ENCODE measurements at regions not wholly inside any gene's neighbourhood (a gene's known extent, or its start where the extent isn't known, plus 50 kb on each side); places are given as distances from the start of the nearest gene placed in this dataset.
"Not testable (repeated sequence)": the region's sequence is repeated elsewhere in the genome, so short reads cannot be mapped to it uniquely, and the experiment has no call there.

DNA sequence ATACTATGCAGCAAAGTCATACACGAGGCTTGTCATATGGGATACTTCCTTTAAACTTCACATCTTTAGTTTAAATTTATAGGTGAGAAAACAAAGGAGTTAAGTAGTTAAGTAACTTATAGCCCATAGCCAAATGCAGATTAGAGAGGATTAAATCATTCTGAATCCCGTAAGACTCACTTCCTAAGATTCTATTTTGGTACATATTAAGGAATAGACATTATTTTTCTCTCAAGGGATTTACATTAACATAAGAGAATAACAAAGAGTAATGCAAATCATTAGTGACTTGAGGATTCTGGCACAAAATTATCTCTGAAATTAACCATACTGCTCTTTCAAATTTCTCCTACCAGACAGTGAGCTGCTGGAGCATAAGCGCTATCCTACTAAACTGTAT is 747.4 kb upstream of the ARPP21 start:
- DNase-seq, result no peak

DNA sequence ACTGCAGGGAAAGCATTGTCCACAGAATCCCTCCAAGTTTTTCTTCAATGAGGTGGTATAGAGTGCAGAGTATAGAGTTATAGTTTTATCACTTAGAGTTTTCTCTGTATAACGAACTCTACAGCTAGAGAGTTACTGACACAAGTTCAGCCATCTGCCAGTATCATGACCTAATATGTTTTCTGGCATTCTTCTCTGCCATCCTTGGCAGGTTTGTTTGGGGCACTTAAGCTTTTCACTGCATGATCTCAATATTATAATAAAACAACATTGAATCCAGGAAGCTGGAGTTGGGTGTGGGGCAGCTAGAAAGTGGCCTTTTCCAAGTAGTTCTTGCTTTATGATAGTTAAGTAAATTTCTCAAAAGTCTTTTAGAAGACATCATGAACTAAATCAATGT is 743.5 kb upstream of the ARPP21 start:
- DNase-seq, result no peak

DNA sequence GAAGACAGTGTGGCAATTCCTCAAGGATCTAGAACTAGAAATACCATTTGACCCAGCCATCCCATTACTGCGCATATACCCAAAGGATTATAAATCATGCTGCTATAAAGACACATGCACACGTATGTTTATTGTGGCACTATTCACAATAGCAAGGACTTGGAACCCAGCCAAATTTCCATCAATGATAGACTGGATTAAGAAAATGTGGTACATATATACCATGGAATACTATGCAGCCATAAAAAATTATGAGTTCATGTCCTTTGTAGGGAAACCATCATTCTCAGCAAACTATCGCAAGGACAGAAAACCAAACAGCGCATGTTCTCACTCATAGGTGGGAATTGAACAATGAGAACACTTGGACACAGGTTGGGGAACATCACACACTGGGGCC is 729.6 kb upstream of the ARPP21 start:
- not testable (repeated sequence) for DNase-seq

DNA sequence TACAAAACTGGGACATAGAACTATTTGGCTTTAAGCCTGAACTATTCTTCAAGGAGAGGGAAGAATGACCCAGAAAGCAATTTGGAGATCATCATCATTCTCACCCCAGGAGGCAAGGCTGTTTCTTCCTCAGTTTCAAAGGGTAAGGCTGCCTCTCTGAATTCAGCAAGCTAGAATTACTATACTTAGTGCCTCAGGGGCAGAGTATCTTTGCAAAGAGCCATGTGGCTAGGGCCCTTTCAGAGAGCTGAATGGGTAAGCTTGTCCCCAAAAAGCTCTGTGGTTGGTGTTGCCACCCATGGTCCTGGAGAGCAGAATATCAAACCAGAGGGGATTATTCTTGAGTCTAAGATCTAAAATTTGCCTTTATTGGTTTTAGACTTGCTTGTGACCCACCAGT is 720.3 kb upstream of the ARPP21 start:
- no peak for DNase-seq

DNA sequence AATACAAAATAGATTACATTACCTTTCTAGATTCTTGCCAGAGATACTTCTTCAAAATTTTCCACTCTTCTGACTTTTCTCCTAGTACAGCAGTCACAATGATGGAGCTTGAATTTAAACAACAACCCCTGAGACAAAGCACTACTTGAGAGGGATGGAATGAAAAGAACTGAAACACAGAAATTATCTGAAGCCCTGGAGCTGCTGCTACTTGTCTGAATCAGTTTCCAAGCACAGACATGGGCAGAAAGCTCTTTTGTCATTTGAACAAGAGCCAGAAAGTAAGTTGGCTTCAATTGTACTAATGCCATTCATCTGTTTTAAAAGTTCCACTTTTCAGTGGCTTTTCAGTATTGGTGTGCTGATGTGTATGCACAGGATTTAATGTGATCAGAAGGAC is 718.5 kb upstream of the ARPP21 start:
- no peak for DNase-seq

DNA sequence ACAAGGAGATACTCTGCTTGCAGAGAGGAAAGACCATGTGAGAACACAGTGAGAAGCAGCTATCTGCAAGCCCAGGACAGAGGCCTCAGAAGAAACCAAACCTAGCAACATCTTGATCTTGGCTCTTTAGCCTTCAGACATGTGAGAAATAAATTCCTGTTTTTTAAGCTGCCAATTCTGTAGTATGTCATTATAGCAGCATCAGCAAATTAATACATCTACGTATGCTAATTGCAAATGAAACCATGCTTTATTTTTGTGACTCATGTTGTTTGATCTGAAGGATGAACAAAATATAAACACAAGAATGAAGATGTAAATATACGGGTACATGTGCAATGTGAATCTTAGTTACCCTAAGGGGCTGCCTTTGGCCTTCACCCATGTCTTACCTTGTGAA is 714.4 kb upstream of the ARPP21 start:
- DNase-seq, result no peak

DNA sequence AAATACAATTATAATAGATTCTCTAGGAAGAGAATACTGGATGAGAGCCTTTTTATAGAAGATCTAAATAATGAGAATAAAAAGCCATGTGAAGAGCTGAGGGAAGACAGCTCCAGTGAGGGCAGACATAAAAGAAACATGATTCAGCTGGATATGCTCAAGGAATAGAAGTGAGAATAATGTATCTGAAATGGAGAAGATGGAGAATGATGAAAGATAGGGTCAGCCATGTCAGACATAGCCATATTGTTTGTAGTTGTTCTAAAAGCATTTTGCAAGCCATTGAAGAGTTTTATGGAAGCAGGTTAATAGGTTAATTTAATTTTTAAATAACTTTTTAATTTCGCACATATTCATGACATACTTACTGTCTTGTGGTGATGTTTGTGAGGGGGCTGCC is 713.5 kb upstream of the ARPP21 start:
- no peak for DNase-seq

DNA sequence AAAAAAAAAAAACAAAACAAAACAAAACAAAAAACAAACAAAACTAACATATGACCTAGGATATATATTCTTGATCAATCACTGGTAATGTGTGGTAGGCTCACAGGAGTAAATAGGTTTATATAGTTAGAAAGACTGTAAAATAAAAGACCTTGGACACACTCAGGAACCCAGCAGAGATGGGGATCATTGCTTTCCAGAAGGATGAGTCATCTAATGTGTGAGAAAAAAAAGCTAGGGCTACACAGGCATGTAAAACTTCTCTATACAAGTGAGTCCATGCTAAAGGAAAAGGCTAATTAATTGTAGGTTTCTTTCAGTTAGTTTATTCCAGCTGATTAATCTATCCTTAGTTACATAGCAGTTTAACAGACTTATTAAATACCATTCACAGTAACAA is 710.3 kb upstream of the ARPP21 start:
- DNase-seq, result no peak

DNA sequence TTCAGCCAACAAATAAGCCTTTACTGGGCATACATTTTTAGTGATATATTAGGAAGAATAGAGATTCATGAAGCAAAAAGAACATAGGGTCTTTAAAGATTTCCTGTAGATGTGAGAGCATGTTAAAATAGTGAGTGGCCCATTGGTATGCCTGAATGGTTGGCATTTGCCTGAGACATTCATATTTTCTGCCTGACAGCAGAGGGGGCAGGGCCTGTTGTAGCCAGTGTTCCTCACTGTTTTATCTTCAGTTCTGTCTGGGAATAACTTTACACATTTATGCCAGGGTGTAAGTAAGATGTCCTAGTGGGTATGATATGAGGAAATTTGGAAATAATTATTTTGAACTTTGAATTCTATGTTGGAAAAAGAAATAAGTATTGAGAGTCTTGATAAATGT is 704.7 kb upstream of the ARPP21 start:
- no peak for DNase-seq

DNA sequence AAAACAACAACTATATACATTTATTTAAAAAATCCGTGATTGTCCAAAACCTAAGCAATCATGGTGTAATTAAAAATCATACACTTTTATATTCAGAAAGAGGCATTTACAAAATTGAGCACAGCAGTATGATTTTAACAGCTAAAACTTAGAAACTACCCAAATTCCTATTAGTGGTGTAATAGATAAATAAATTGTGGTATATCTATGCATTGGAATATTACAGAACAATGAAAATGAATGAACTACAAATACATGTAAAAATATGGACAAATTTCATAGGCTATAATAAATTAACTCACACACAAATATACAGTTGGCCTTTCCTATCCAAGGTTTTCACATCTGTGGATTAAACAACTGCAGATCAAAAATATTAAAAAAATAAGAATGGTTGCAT is 700.5 kb upstream of the ARPP21 start:
- no peak for DNase-seq

DNA sequence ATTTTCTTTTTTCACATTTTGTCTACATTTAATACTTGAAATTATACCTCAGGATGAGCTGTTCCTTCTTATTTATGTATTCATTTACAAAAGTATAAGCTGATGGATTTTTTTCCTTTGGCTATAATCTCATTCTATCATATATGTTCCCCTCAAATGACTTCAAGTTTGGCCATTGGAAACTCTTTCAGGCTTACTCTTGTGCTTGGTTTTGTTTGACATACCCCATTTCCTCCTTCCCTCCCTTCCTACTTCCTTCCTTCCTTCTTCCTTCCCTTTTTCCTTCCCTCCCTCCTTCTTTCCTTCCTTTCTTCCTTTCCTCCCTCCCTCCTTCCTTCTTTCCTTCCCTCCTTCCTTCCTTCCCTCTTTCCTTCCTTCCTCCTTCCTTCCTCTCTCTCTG is 697.1 kb upstream of the ARPP21 start:
- no peak for DNase-seq

DNA sequence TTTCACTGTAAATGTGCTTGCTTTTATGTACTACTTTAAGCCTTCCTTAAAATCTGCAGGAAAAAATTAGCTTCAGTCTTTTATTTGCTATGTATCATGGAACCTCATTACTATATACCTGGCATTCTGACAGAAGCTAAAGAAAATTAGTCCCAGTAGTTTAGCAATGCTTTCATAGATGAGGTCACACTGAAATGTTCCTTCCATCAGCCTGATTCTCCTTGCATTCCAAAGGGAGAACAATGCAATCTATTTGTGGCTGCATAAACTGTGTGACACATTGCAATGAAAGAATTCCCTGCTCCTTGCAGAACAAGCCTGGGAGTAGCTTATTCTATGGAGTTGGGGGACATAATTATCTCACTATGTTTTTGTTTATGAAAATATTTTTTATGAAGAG is 691.5 kb upstream of the ARPP21 start:
- DNase-seq, result no peak

DNA sequence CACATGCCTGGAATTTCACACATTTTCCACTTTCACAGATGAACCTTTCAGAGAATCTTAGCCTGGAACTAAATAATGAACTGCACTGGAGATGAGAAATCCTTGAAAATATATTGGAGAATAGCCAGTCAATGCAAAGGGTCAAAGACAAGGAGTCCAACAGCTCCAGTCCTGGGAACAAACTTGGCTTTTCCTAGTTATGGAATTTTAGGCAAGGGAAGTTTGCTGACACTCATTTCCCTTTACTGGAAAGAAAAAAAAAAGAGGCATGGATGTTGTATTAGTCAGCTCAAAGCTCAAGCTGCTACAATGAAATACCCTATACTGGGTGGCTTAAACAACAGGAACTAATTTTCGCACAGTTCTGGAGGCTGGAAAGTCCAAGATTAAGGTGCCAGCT is 690.8 kb upstream of the ARPP21 start:
- no peak for DNase-seq

DNA sequence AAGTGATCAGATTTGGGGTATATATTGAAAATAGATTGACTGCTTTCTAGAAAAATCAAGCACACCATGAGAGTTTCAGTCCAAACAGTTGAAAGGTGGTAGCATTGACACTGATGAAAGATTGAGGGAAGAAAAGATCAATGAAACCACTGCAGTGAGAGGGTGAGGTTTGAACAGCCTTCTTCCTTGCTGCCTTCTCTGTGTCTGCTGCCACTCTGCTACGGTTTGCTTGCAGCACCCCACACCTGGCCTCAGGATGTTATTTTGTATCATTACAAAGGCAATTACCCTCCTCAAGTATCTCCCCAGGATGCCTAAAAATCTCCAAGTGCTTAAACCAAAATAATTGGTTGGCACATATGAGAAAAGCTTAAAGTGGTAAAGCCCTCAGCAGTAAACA is 683.6 kb upstream of the ARPP21 start:
- DNase-seq, result no peak

DNA sequence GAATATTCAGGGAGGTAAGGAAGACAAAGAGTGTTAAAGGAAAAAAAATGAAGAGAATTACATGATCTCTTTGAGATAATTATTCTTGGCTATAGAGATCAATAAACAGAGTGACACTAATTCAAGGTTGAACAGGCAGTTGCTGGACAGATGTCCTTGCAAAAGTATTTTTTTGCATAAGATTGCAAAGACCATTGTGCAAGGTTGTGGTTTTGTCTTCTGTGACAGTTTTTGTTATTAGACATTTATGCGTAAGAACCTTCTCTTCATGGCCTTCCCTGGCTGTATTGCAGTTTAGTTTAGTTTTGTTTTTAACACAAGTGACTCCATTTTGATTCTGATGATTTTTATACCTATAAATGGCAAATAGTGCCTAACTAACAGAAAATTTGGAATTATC is 682.8 kb upstream of the ARPP21 start:
- no peak for DNase-seq

DNA sequence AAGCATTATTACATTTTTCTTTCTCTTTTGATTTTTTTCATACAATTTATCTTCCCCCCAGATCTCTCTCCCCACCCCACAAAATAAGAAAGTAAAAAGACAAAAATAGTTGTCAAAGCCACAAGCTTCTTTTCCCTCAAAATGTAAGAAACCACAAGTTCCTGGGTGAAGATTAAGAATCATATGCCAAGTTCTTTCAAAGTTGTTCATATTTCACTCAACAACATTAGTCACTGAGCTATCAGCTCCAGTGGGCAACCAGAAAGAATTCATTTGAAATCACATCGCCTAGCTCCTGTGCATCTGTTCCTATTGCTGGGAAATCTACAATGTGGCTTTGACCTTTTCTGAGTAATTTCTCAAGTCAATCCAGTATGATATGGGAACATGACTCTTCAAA is 681.6 kb upstream of the ARPP21 start:
- no peak for DNase-seq

DNA sequence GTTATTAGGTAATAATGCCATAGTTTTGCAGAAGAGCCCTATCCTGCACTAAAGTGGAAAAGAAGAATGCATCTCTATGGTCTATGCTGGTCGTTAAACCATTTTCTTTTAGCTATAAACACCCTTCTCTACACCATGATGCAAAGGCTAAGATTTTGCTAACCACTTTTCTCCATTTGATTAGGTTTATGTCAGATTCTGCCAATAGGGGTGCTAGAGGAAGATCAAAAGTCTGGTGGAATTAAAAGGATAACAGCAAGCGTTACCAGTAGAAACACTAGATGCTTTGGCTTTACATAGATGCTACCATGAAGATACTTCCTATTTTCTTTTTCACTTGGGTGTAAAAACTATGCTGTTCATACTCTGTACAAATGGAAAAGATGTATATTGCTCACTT is 669.8 kb upstream of the ARPP21 start:
- DNase-seq, result no peak

DNA sequence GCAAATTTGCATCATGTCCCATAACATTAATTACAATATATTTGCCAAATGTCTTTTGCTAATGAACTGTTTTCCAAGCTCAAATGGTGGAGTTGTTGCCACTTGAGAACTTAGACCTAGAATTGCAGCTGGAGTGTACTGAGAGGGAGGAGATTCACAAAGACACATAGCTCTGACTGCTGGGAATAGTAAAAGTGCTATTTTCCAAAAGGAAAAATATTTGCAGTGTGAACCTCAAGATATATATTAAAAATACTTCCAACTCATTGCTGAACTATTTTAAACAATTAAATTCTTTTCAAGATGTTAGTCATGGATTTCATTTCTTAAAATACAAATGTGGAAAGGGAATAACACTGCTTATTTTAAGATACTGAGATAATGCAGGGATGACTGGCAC is 666.8 kb upstream of the ARPP21 start:
- DNase-seq, result no peak

DNA sequence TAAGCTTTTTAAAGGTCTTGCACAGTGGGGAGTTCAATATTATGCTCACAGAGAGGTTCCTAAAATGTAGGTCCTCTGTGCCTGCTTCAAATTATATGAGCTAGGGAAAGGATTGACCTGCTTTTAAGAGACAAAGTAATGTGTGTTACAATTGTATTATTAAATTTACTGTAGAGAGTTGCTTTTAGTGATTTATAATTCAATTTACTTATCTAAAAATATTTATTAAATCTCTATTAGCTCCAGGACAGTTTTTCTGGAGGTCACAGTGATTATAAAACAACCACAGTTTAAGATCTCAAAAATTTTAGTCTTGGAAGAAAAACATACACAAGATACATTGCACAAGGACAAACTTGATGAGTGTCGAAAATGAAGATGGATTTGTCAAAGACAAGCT is 665.7 kb upstream of the ARPP21 start:
- no peak for DNase-seq

DNA sequence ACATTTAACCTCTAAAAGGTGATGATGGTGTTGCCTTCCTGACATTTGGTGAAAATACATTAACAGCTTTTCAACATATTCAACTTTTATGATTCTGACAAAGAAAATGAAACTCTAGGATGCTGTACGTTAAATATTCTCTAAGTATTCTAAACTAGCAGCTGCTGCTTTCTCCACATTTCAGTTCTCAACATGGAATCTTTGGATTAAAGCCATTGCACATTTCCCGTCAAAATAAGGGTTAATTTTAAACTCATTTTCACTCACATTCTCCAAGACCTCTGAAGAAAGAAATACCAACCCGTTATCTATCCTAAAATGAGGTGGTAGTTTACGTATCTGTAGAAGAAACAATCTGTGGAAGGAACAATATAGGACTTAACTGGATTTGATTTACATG is 655.7 kb upstream of the ARPP21 start:
- DNase-seq, result no peak

DNA sequence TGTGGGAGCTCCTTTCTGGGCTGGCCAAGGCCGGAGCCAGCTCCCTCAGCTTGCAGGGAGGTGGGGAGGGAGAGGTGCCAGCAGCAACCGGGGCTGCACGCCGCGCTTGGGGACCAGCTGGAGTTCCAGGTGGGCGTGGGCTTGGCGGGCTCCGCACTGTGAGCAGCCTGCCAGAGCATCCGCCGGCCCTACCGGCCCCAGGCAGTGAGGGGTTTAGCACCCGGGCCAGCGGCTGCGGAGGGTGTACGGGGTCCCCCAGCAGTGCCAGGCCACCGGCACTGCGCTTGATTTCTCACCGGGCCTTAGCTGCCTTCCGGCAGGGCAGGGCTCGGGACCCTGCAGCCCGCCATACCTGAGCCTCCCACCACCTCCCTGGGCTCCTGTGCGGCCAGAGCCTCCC is 651.0 kb upstream of the ARPP21 start:
- DNase-seq, result no peak

DNA sequence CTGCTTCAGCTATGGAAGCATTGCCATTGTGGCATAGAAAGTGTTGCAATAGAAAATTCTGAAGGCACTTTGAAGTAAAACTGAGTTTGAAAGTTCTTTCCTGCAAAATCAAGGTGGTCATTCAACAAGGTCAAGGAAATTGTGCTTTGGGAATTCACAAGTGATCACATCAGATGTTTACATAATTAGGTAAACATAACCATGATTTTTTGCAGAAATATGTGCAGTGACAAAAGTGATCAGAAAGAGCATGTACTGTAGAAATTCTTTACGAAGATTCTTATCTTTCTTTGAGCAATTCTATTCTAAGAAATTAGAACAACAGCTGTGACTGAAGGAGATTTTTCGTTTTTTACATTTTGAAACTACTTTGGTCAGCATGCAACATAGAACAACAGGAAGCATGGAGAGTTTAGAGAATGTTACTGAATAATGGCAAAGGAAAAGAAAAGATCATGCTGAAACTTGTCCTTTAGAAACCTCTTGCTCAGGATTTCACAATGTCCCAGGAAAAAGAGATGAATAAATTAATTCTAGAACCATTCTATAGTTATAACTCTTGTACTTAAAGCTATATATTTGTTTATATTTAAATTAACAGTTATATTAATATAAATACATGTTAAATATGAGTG is 643.4 kb upstream of the ARPP21 start:
- no peak for DNase-seq

DNA sequence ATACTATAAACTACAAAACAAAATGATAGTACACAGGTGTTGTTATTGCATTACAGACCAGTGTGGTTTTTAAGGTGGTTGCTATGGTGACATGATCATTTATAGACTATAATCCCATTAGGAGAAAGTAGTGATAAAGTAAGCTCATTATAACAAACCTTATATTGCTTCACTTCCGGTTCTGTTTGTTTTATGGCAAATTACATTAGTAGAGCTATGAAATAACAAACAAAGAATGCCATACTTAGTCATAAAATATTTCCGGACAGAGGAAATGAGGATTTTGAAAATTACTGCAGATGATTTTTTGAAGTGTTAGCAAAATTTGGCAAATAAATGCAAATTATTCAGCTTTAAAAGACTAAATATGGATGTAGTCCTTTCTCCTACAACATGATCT is 640.4 kb upstream of the ARPP21 start:
- no peak for DNase-seq

DNA sequence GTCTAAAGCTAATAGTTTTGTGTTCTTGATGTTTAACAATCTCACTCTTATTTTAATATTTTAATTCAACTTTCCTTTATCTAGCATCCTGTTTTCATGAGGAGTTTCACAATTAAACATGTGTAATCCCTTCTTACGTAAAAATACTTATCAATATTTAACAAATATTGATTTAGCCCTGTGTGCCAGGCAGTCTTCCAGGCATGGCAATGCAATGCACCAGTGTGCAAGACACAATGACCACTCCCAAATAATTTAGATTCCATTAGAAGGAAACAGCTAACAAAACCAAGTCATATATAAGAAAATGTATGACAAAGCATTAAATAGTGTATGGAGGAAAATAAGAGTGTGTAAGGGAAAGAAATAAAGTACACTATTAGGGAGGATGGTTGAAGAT is 627.1 kb upstream of the ARPP21 start:
- no peak for DNase-seq

DNA sequence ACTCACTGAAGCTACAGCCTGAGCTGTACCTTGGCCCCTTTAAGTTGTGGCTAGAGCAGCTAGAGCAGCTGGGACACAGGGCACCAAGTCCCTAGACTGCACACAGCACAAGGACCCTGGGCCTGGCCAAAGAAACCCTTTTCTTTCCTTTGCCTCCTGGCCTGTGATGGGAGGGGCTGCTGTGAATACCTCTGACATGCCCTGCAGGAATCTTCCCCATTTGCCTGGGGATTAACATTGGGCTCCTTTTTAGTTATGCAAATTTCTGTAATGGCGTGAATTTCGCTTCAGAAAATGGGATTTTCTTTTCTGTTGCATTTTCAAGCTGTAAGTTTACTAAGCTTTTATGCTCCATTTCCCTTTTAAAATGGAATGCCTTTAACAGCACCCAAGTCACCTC is 611.2 kb upstream of the ARPP21 start:
- DNase-seq, result no peak
